Activated naive CD4-positive, alpha-beta T cell treated with anti-CD3 and anti-CD28 coated beads for 36 hours (primary cell): ENCODE measurements at regions not wholly inside any gene's neighbourhood (a gene's known extent, or its start where the extent isn't known, plus 50 kb on each side); places are given as distances from the start of the nearest gene placed in this dataset.

Experiments used
- CTCF ChIA-PET: fragments of 350-600 bp; sonication (Branson Sonifier 250); formaldehyde crosslinking; loops from one replicate; lab custom pipeline; 2021; ENCODE audit warnings: antibody characterized with exemption; lab: Charles Lee
- DNase-seq: peaks from one replicate; pipeline ENCODE4 v3.0.0-alpha.2; 2020
- H3K27ac Mint-ChIP-seq: one replicate; pipeline ENCODE4 v1.8.0; 2021; ENCODE audit warnings: mild to moderate bottlenecking, mixed read lengths
- H3K27me3 Mint-ChIP-seq: one replicate; pipeline ENCODE4 v1.8.0; 2021; ENCODE audit warnings: low read depth, mixed read lengths
- H3K36me3 Mint-ChIP-seq: one replicate; pipeline ENCODE4 v1.8.0; 2021; ENCODE audit warnings: low read depth, mixed read lengths
- H3K4me1 Mint-ChIP-seq: one replicate; pipeline ENCODE4 v1.8.0; 2021; ENCODE audit warnings: low read depth, mixed read lengths
- H3K4me3 Mint-ChIP-seq: one replicate; pipeline ENCODE4 v1.8.0; 2021; ENCODE audit warnings: mild to moderate bottlenecking, moderate library complexity, mixed read lengths
- H3K9me3 Mint-ChIP-seq: one replicate; pipeline ENCODE4 v1.8.0; 2021; ENCODE audit warnings: mixed read lengths
- intact Hi-C: fragments of 100-400 bp; cut with micrococcal nuclease; formaldehyde crosslinking; loops from one replicate; pipeline ENCODE4 v1.15.1; 2023

- H3K4me3 Mint-ChIP-seq, result no peak overlapping the region
- no peak for DNase-seq
- H3K9me3 Mint-ChIP-seq, result peaks cover 5% of the 10 kb centered on the region
- CTCF ChIA-PET, result interaction anchor here (0.7 kb wide), 1 partner anchor 476 kb away, joined by 3 read pairs; no protein-coding TSS in a partner anchor
- no peak overlapping the region for H3K27ac Mint-ChIP-seq
- intact Hi-C loops, result no loop called here
- H3K4me1 Mint-ChIP-seq, result no peaks in the 10 kb centered on the region
- H3K27me3 Mint-ChIP-seq, result no peaks in the 10 kb centered on the region
- H3K36me3 Mint-ChIP-seq, result no peaks in the 10 kb centered on the region
Measured at GRCh38 chr1:103948526-103948925, 198.8 kb downstream of the AMY1C start.

- CTCF ChIA-PET, result no interaction called here
- H3K27me3 Mint-ChIP-seq, result no peaks in the 10 kb centered on the region
- H3K9me3 Mint-ChIP-seq, result peaks cover 5% of the 10 kb centered on the region
- H3K4me3 Mint-ChIP-seq, result no peak overlapping the region
- H3K36me3 Mint-ChIP-seq, result no peaks in the 10 kb centered on the region
- no peak for DNase-seq
- intact Hi-C loops, result no loop called here
- no peak overlapping the region for H3K27ac Mint-ChIP-seq
- no peaks in the 10 kb centered on the region for H3K4me1 Mint-ChIP-seq
Measured at GRCh38 chr1:103949779-103950178, 200.1 kb downstream of the AMY1C start.

- DNase-seq, result no peak
Measured at GRCh38 chr1:103953386-103953785, 203.7 kb downstream of the AMY1C start.

GRCh38 chr1:103958699-103959098 lies 209.0 kb downstream of the AMY1C start:
- no peak for DNase-seq
- peaks cover 1% of the 10 kb centered on the region for H3K9me3 Mint-ChIP-seq
- intact Hi-C loops, result no loop called here
- no peak overlapping the region for H3K4me3 Mint-ChIP-seq
- H3K27ac Mint-ChIP-seq, result no peak overlapping the region
- H3K36me3 Mint-ChIP-seq, result no peaks in the 10 kb centered on the region
- H3K27me3 Mint-ChIP-seq, result no peaks in the 10 kb centered on the region
- H3K4me1 Mint-ChIP-seq, result no peaks in the 10 kb centered on the region
- CTCF ChIA-PET, result no interaction called here

More at GRCh38 chr1:103953386-103953785, 203.7 kb downstream of the AMY1C start:
- H3K27me3 Mint-ChIP-seq, result no peaks in the 10 kb centered on the region
- CTCF ChIA-PET, result no interaction called here
- no peak overlapping the region for H3K4me3 Mint-ChIP-seq
- H3K4me1 Mint-ChIP-seq, result no peaks in the 10 kb centered on the region
- H3K27ac Mint-ChIP-seq, result no peak overlapping the region
- peaks cover 5% of the 10 kb centered on the region for H3K9me3 Mint-ChIP-seq
- intact Hi-C loops, result no loop called here
- no peaks in the 10 kb centered on the region for H3K36me3 Mint-ChIP-seq

GRCh38 chr1:103959565-103959964 lies 209.9 kb downstream of the AMY1C start:
- intact Hi-C loops, result no loop called here
- Mint-ChIP-seq H3K27ac (no peak overlapping the region), H3K4me1 (no peaks in the 10 kb centered on the region), H3K27me3 (no peaks in the 10 kb centered on the region), H3K36me3 (no peaks in the 10 kb centered on the region), H3K4me3 (no peak overlapping the region), H3K9me3 (peaks cover 1% of the 10 kb centered on the region)
- no peak for DNase-seq
- CTCF ChIA-PET, result no interaction called here

- DNase-seq, result no peak
- no peaks in the 10 kb centered on the region for H3K27me3 Mint-ChIP-seq
- peaks cover 1% of the 10 kb centered on the region for H3K9me3 Mint-ChIP-seq
- H3K27ac Mint-ChIP-seq, result no peak overlapping the region
- H3K36me3 Mint-ChIP-seq, result no peaks in the 10 kb centered on the region
- intact Hi-C loops, result no loop called here
- H3K4me3 Mint-ChIP-seq, result no peak overlapping the region
- CTCF ChIA-PET, result no interaction called here
- H3K4me1 Mint-ChIP-seq, result no peaks in the 10 kb centered on the region
Measured at GRCh38 chr1:103960045-103960444, 210.3 kb downstream of the AMY1C start.

GRCh38 chr1:103960710-103961109 lies 211.0 kb downstream of the AMY1C start:
- Mint-ChIP-seq H3K36me3 (no peaks in the 10 kb centered on the region), H3K4me3 (no peak overlapping the region), H3K27me3 (no peaks in the 10 kb centered on the region), H3K9me3 (peaks cover 4% of the 10 kb centered on the region), H3K27ac (no peak overlapping the region), H3K4me1 (no peaks in the 10 kb centered on the region)
- DNase-seq, result no peak
- intact Hi-C loops, result no loop called here
- CTCF ChIA-PET, result no interaction called here

GRCh38 chr1:103986792-103987191 lies 237.1 kb downstream of the AMY1C start:
- Mint-ChIP-seq H3K4me3 (no peak overlapping the region), H3K9me3 (peaks cover 6% of the 10 kb centered on the region), H3K27ac (no peak overlapping the region), H3K4me1 (no peaks in the 10 kb centered on the region), H3K36me3 (no peaks in the 10 kb centered on the region), H3K27me3 (no peaks in the 10 kb centered on the region)
- no peak for DNase-seq
- intact Hi-C loops, result no loop called here
- CTCF ChIA-PET, result interaction anchor here (0.6 kb wide), 1 partner anchor 1164 kb away, joined by 3 read pairs; no protein-coding TSS in a partner anchor

GRCh38 chr1:103997631-103998030 lies 247.9 kb downstream of the AMY1C start:
- Mint-ChIP-seq H3K27ac (no peak overlapping the region), H3K36me3 (no peaks in the 10 kb centered on the region), H3K4me3 (no peak overlapping the region), H3K27me3 (no peaks in the 10 kb centered on the region), H3K4me1 (no peaks in the 10 kb centered on the region), H3K9me3 (peaks cover 4% of the 10 kb centered on the region)
- intact Hi-C loops, result no loop called here
- DNase-seq, result no peak
- CTCF ChIA-PET, result no interaction called here

GRCh38 chr1:104018922-104019674 lies 269.4 kb downstream of the AMY1C start:
- H3K4me3 Mint-ChIP-seq, result no peak overlapping the region
- intact Hi-C loops, result no loop called here
- no peak for DNase-seq
- no peaks in the 10 kb centered on the region for H3K27me3 Mint-ChIP-seq
- H3K36me3 Mint-ChIP-seq, result no peaks in the 10 kb centered on the region
- CTCF ChIA-PET, result no interaction called here
- no peaks in the 10 kb centered on the region for H3K4me1 Mint-ChIP-seq
- H3K9me3 Mint-ChIP-seq, result peaks cover 13% of the 10 kb centered on the region
- H3K27ac Mint-ChIP-seq, result no peak overlapping the region

- no peaks in the 10 kb centered on the region for H3K4me1 Mint-ChIP-seq
- intact Hi-C loops, result no loop called here
- CTCF ChIA-PET, result no interaction called here
- no peaks in the 10 kb centered on the region for H3K36me3 Mint-ChIP-seq
- DNase-seq, result no peak
- no peak overlapping the region for H3K4me3 Mint-ChIP-seq
- H3K9me3 Mint-ChIP-seq, result peaks cover 16% of the 10 kb centered on the region
- H3K27me3 Mint-ChIP-seq, result no peaks in the 10 kb centered on the region
- no peak overlapping the region for H3K27ac Mint-ChIP-seq
Measured at GRCh38 chr1:104019675-104020049, 270.0 kb downstream of the AMY1C start.

- Mint-ChIP-seq H3K4me1 (no peaks in the 10 kb centered on the region), H3K4me3 (no peak overlapping the region), H3K27me3 (no peaks in the 10 kb centered on the region), H3K36me3 (no peaks in the 10 kb centered on the region), H3K27ac (no peak overlapping the region), H3K9me3 (peaks cover 5% of the 10 kb centered on the region)
- no peak for DNase-seq
- CTCF ChIA-PET, result no interaction called here
- intact Hi-C loops, result no loop called here
Measured at GRCh38 chr1:104028416-104029035, 278.8 kb downstream of the AMY1C start.

GRCh38 chr1:104029456-104029970 lies 279.8 kb downstream of the AMY1C start:
- Mint-ChIP-seq H3K4me1 (no peaks in the 10 kb centered on the region), H3K36me3 (no peaks in the 10 kb centered on the region), H3K9me3 (peaks cover 3% of the 10 kb centered on the region), H3K27ac (no peak overlapping the region), H3K27me3 (no peaks in the 10 kb centered on the region), H3K4me3 (no peak overlapping the region)
- CTCF ChIA-PET, result no interaction called here
- intact Hi-C loops, result no loop called here
- DNase-seq, result no peak
